Upper lobe of left lung (tissue), 4 donors: ENCODE measurements at regions not wholly inside any gene's neighbourhood (a gene's known extent, or its start where the extent isn't known, plus 50 kb on each side); places are given as distances from the start of the nearest gene placed in this dataset.

Experiments
- CTCF ChIP-seq, 6 experiments: fragments of 450-650 bp in 4 of 6; fragments of 200-600 bp in 2 of 6; sonication (generic) in 2 of 6; IDR thresholded peaks; one replicate each; pipeline ENCODE4 v1.5.1; 2016 to 2019; ENCODE audit warnings: antibody characterized with exemption in 6 of 6
- EP300 ChIP-seq, 4 donors: sonication (generic); formaldehyde crosslinking; IDR thresholded peaks; one replicate each; pipeline ENCODE4 v1.5.1; 2017; ENCODE audit warnings: antibody characterized with exemption in 4 of 4, control low read depth in 2 of 4

GRCh38 chr6:78436335-78436734 lies 431.0 kb upstream of the IRAK1BP1 start:
- TF ChIP-seq CTCF (IDR thresholded peaks at IDR 0.05): no peak
- no peak for TF ChIP-seq EP300 (IDR thresholded peaks at IDR 0.05)
